ENCODE measurements at regions not wholly inside any gene's neighbourhood (a gene's known extent, or its start where the extent isn't known, plus 50 kb on each side); places are given as distances from the start of the nearest gene placed in this dataset.

- no peak for DNase-seq
Observed at GRCh38 chr12:13670285-13670866, 311.0 kb downstream of the GRIN2B start.

GRCh38 chr12:13668880-13669279 lies 312.5 kb downstream of the GRIN2B start:
- DNase-seq: no peak

- no peak for DNase-seq
Observed at GRCh38 chr12:13666806-13667205, 314.6 kb downstream of the GRIN2B start.

- peak in 1 of 2 donors; percentile 1 for DNase-seq
Observed at GRCh38 chr12:13661005-13661887, 320.2 kb downstream of the GRIN2B start.

- DNase-seq: no peak
Observed at GRCh38 chr12:13654456-13654855, 326.9 kb downstream of the GRIN2B start.

GRCh38 chr12:13652105-13652504 lies 329.3 kb downstream of the GRIN2B start:
- DNase-seq: no peak

GRCh38 chr12:13635709-13636108 lies 345.7 kb downstream of the GRIN2B start:
- no peak for DNase-seq

- no peak for DNase-seq
Observed at GRCh38 chr12:13631873-13632272, 349.5 kb downstream of the GRIN2B start.

- no peak for DNase-seq
Observed at GRCh38 chr12:13630354-13630753, 351.0 kb downstream of the GRIN2B start.

GRCh38 chr12:13628067-13628466 lies 353.3 kb downstream of the GRIN2B start:
- DNase-seq: no peak

GRCh38 chr12:13627536-13627935 lies 353.9 kb downstream of the GRIN2B start:
- no peak for DNase-seq

GRCh38 chr12:13613297-13613696 lies 368.1 kb downstream of the GRIN2B start:
- DNase-seq: no peak

- DNase-seq: no peak
Observed at GRCh38 chr12:13609894-13610679, 371.3 kb downstream of the GRIN2B start.

GRCh38 chr12:13606290-13606689 lies 375.1 kb downstream of the GRIN2B start:
- DNase-seq: no peak

- no peak for DNase-seq
Observed at GRCh38 chr12:13603953-13604352, 377.4 kb downstream of the GRIN2B start.

- DNase-seq: no peak
Observed at GRCh38 chr12:13602172-13602571, 379.2 kb downstream of the GRIN2B start.

- DNase-seq: no peak
Observed at GRCh38 chr12:13599176-13599575, 382.2 kb downstream of the GRIN2B start.

GRCh38 chr12:13597837-13598236 lies 383.6 kb downstream of the GRIN2B start:
- DNase-seq: no peak

- no peak for DNase-seq
Observed at GRCh38 chr12:13597166-13597565, 384.2 kb downstream of the GRIN2B start.

GRCh38 chr12:13596714-13597113 lies 384.7 kb downstream of the GRIN2B start:
- no peak for DNase-seq

- DNase-seq: no peak
Observed at GRCh38 chr12:13595536-13596443, 385.6 kb downstream of the GRIN2B start.

- no peak for DNase-seq
Observed at GRCh38 chr12:13594731-13595514, 386.5 kb downstream of the GRIN2B start.

Data from activated CD4-positive, alpha-beta T cell treated with anti-CD3 and anti-CD28 coated beads for 4 hours (primary cell).